ENCODE measurements at regions not wholly inside any gene's neighbourhood (a gene's known extent, or its start where the extent isn't known, plus 50 kb on each side); places are given as distances from the start of the nearest gene placed in this dataset.

- no peak overlapping the region for H3K4me3 ChIP-seq (replicated peaks; ENCODE audit: low read depth, low read length)
- TF ChIP-seq CTCF (IDR thresholded peaks at IDR 0.05; ENCODE audit: insufficient read depth, low read length, poor library complexity, severe bottlenecking): no peak
- H3K27me3 ChIP-seq (replicated peaks; ENCODE audit: control insufficient read depth, insufficient read depth, low read length): 0 out of 2 replicates have a peak, but pooled peaks cover 2% of the 10 kb centered on the region
- DNase-seq (ENCODE audit: extremely low read depth, insufficient read length): no peak
- no peaks in the 10 kb centered on the region for H3K36me3 ChIP-seq (ENCODE audit: control insufficient read depth, insufficient read depth, low read length)
Measured at GRCh38 chr11:69956669-69957190, 121.4 kb upstream of the ANO1 start.

- H3K36me3 ChIP-seq (ENCODE audit: control insufficient read depth, insufficient read depth, low read length): no peaks in the 10 kb centered on the region
- 0 out of 2 replicates have a peak, but pooled peaks cover 2% of the 10 kb centered on the region for H3K27me3 ChIP-seq (replicated peaks; ENCODE audit: control insufficient read depth, insufficient read depth, low read length)
- H3K4me3 ChIP-seq (replicated peaks; ENCODE audit: low read depth, low read length): no peak overlapping the region
- DNase-seq (ENCODE audit: extremely low read depth, insufficient read length): no peak
- TF ChIP-seq CTCF (IDR thresholded peaks at IDR 0.05; ENCODE audit: insufficient read depth, low read length, poor library complexity, severe bottlenecking): no peak
Measured at GRCh38 chr11:69957849-69958248, 120.3 kb upstream of the ANO1 start.

- no peak overlapping the region for H3K4me3 ChIP-seq (replicated peaks; ENCODE audit: low read depth, low read length)
- H3K36me3 ChIP-seq (ENCODE audit: control insufficient read depth, insufficient read depth, low read length): no peaks in the 10 kb centered on the region
- no peak for TF ChIP-seq CTCF (IDR thresholded peaks at IDR 0.05; ENCODE audit: insufficient read depth, low read length, poor library complexity, severe bottlenecking)
- H3K27me3 ChIP-seq (replicated peaks; ENCODE audit: control insufficient read depth, insufficient read depth, low read length): 0 out of 2 replicates have a peak, but pooled peaks cover 2% of the 10 kb centered on the region
- no peak for DNase-seq (ENCODE audit: extremely low read depth, insufficient read length)
Measured at GRCh38 chr11:69958308-69958707, 119.8 kb upstream of the ANO1 start.

- H3K4me3 ChIP-seq (replicated peaks; ENCODE audit: low read depth, low read length): no peak overlapping the region
- no peaks in the 10 kb centered on the region for H3K36me3 ChIP-seq (ENCODE audit: control insufficient read depth, insufficient read depth, low read length)
- no peak for DNase-seq (ENCODE audit: extremely low read depth, insufficient read length)
- H3K27me3 ChIP-seq (replicated peaks; ENCODE audit: control insufficient read depth, insufficient read depth, low read length): 0 out of 2 replicates have a peak, but pooled peaks cover 2% of the 10 kb centered on the region
- TF ChIP-seq CTCF (IDR thresholded peaks at IDR 0.05; ENCODE audit: insufficient read depth, low read length, poor library complexity, severe bottlenecking): no peak
Measured at GRCh38 chr11:69959461-69959860, 118.7 kb upstream of the ANO1 start.

- no peak for DNase-seq (ENCODE audit: extremely low read depth, insufficient read length)
- no peaks in the 10 kb centered on the region for H3K36me3 ChIP-seq (ENCODE audit: control insufficient read depth, insufficient read depth, low read length)
- 0 out of 2 replicates have a peak, but pooled peaks cover 2% of the 10 kb centered on the region for H3K27me3 ChIP-seq (replicated peaks; ENCODE audit: control insufficient read depth, insufficient read depth, low read length)
- H3K4me3 ChIP-seq (replicated peaks; ENCODE audit: low read depth, low read length): no peak overlapping the region
- no peak for TF ChIP-seq CTCF (IDR thresholded peaks at IDR 0.05; ENCODE audit: insufficient read depth, low read length, poor library complexity, severe bottlenecking)
Measured at GRCh38 chr11:69961738-69962137, 116.4 kb upstream of the ANO1 start.

- DNase-seq (ENCODE audit: extremely low read depth, insufficient read length): no peak
Measured at GRCh38 chr11:69962152-69962551, 116.0 kb upstream of the ANO1 start.

More at GRCh38 chr11:69962152-69962551, 116.0 kb upstream of the ANO1 start:
- H3K27me3 ChIP-seq (replicated peaks; ENCODE audit: control insufficient read depth, insufficient read depth, low read length): 0 out of 2 replicates have a peak, but pooled peaks cover 2% of the 10 kb centered on the region
- TF ChIP-seq CTCF (IDR thresholded peaks at IDR 0.05; ENCODE audit: insufficient read depth, low read length, poor library complexity, severe bottlenecking): no peak
- no peaks in the 10 kb centered on the region for H3K36me3 ChIP-seq (ENCODE audit: control insufficient read depth, insufficient read depth, low read length)
- no peak overlapping the region for H3K4me3 ChIP-seq (replicated peaks; ENCODE audit: low read depth, low read length)
